GM21526 (cell line): ENCODE measurements at regions not wholly inside any gene's neighbourhood (a gene's known extent, or its start where the extent isn't known, plus 50 kb on each side); places are given as distances from the start of the nearest gene placed in this dataset.
"Not testable (repeated sequence)": the region's sequence is repeated elsewhere in the genome, so short reads cannot be mapped to it uniquely, and the experiment has no call there.

ENCODE experiments used
- ATAC-seq: cut with Tn5 transposase; IDR thresholded peaks from one replicate; pipeline ENCODE4 v1.9.1; 2021; ENCODE audit warnings: moderate library complexity; ENCODE audit not compliant: unreplicated experiment, low FRiP score

DNA sequence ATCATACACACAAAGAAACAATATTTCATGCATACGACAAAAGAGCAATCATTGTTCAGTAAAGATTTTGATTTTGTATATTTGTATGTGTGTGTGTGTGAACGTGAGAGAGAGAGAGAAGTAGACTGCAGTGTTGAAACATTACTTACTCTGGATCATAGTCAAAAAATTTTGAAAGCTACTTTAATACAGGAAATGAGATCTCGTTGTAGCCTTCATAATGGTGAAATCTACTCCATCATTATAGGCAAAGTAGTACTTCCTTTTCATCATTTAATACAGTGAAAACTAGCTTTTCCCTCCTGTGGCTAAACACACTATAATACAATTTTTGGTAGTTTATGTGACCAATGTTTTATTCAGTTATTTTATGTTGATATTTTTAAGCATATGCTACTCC, 1427.7 kb upstream of the C9orf72 start:
- no peak for ATAC-seq

DNA sequence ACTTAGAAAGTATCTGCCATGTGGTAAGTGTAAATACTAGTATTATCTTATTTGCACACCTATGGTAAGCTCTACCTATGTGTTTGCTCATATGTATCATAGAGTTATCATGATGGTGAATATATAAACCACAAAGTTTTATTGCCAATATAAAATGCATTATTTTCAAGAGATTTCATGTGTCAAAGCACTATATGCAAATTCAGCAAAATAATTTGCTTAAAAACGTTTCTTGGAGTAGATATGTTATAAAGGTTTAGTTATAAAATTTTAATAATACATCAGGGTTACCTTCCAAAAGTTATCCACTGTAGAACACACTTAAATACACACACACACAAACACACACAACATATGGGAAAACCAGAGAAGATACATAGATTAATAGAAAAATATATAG, 1431.7 kb upstream of the C9orf72 start:
- no peak for ATAC-seq

GRCh38 chr9:29006628-29007027, 1433.3 kb upstream of the C9orf72 start:
- ATAC-seq: no peak

GRCh38 chr9:29012911-29013310, 1439.6 kb upstream of the C9orf72 start:
- ATAC-seq: no peak

DNA sequence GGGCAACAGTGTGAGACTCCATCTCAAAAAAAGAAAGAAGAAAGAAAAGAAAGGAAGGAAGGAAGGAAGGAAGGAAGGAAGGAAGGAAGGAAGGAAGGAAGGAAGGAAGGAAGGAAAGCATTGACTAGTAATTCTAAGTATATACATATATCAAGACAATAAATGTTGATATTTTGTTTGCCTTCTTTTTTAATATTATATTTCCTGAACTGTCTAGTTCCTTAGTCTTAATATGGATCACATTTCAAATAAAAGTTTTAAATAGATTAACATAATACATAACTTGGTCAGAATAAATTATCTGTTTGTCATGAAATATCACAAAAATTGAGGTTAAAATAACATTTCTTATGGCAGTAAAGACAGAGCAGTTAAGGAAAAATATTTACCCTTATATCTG, 1448.4 kb upstream of the C9orf72 start:
- no peak for ATAC-seq

DNA sequence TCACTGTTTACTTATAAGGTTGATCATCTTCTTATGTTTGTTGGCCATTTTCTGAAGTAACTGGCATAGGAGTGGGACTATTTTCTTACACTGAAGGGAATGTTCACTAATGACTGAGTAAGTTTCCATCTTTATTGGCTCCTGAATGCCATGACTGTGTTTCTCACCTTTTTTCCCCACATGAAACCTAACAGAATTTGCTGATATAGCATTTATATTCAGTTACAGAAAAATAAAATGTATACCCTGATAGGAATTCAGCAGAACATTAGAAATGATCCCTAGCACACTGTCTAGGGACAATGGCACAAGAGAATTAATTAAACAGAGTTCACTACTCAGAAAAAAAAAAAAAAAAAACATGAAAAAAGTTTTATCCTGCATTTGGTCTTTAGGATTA, 1465.1 kb upstream of the C9orf72 start:
- no peak for ATAC-seq

- no peak for ATAC-seq
Observed at GRCh38 chr9:29039258-29039657, 1466.0 kb upstream of the C9orf72 start.

DNA sequence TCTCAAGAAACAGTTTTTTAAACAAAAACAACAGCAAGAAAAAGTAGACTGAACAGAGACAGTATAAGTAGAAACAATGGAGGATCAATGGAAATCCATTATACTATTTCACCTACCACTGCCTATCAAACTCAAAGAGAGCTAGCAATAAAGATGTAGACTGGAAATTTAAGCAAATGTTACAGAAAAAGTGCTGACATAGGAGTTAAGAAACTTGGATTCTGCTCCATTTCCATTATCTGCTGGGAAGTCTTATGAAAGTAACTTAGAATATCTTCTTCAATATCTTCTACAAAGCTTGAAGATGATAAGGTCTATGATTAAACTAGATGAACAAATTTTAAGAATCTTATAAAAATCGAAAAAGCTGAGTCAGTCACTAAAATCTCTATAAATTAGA, 1469.8 kb upstream of the C9orf72 start:
- ATAC-seq: no peak

GRCh38 chr9:29044959-29045358, 1471.7 kb upstream of the C9orf72 start:
- no peak for ATAC-seq

DNA sequence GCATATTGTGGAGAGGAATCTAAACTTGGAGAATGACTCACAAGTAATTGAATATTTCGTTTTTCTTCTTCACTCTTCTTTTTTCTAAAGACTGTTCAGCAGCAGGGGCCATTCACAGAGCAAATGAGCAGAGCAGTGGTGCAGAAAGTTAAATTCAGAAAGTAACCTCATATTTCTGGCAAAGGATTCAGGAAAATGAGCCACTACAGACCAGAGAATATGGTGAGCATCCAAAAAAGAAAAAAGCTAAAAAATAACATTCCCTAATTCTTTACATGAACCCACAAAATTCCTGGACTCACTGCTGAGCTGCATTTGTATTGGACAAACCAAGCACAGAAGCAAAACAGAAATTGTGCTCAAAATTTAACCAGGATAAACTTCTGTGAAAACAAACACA, 1486.8 kb upstream of the C9orf72 start:
- no peak for ATAC-seq

DNA sequence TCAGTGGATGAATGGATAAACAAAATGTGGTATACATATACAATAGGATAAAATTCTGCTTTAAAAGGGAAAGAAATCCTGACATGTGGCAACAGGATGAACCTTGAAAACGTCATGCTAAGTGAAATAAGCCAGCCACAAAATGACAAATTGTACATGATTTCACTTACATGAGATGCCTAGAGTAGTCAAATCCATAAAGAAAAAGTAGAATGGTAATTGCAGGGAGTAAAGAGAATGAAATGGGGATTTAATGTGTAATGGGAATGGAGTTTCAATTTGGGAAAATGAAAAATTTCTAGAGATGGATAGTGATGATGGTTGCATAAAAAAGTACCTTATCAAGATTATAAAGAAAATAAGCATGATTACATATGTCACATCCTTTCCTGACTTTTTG, 1489.2 kb upstream of the C9orf72 start:
- ATAC-seq: no peak

DNA sequence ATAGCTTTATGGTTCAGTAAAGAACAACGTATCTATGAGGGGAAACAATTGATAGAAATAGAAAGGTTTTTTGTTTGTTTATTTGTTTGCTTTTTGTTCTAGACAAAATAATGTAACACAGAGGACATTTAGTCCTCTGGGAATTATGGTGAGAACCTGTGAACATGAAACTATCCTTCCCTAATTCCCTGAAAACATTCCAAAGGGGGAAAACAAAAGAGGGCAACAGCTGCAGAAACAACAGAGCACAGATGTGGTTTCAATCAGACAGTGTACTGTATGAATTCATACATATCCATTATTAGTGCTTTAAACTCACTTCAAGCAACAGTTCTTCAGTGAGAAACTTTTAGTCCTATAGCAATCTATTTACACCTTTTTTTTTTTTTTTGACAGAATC, 1489.8 kb upstream of the C9orf72 start:
- no peak for ATAC-seq

DNA sequence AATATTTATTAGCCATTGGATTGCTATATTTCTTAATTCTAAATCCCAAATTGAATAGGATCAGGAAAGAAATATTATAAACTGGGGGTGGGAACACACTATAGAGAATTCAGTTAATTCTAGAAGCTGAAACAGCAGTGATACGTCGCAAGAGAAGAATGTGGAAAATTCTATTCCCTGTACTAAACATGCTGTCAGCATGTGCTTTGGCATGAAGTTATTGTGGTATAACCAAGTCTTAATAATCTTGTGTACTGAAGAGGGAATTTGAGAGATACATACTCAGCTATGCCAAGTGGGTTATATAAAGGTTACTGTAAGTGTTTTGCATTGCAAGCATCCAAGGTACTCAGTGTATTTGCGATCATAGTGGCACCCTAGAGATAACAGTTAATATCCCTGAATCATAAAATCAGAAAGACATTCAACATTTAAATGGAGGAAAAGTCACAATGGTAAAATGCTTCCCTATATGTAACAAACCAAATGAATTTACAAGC, 1492.9 kb upstream of the C9orf72 start:
- ATAC-seq: no peak

- no peak for ATAC-seq
Observed at GRCh38 chr9:29068461-29068860, 1495.2 kb upstream of the C9orf72 start.

- no peak for ATAC-seq
Observed at GRCh38 chr9:29069376-29069775, 1496.1 kb upstream of the C9orf72 start.

DNA sequence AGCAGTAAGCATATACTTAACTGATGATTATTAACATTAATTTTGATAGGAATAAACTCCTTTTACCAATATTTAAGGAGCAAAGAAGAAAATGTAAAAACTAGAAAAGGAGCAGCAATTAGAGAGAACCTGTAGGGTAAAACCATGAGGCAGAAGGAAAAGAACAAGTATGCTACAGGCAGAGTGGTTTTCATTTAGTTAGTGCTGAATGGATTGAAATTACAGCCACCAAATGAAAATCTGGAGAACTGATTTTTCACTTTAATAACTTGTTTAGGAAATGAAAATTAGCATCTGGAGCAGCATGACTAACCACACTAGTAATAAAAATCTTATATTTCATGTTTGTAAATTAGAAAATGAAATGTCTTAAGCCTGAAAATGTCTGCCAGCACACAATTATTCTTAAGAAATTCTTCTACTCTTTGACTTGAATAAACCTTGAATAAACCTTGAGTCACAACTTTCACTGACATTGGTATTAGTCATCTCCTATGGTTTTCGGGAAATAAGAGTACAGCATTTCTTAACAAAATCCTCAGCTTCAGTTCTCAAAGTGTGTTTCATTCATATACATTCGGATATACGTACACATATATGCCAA, 1504.9 kb upstream of the C9orf72 start:
- no peak for ATAC-seq

DNA sequence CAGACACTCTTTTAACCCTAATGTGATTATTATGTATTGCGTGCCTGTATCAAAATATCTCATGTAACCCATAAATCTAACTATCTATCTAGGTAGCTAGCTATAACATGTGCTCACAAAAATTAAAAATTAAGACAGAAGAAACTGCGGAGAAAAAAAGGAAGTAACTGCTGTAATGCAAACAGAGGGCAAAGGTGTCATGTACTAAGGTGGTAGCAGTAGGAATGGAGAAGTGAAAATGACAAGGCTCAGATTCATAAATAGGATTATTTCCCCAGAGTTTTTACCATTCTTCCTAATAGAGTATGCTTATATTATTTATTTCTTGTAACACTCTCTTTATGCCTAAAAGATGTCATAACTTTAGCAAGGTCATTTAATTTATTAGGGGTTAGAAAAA, 1527.5 kb upstream of the C9orf72 start:
- ATAC-seq: no peak

DNA sequence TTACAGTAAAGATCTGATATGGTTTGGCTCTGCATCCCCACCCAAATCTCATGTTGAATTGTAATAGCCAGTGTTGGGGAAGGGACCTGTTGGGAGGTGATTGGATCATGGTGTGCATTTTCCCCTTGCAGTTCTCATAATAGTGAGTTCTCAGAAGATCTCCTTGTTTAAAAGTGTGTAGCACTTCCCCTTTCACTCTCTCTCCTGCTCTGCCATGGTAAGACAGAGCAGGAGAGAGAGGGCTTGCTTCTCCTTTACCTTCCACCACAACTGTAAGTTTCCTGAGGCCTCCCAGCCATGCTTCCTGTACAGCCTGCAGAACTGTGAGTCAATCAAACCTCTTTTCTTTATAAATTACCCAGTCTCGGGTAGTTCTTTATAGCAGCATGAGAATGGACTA, 1530.9 kb upstream of the C9orf72 start:
- ATAC-seq: not testable (repeated sequence)

DNA sequence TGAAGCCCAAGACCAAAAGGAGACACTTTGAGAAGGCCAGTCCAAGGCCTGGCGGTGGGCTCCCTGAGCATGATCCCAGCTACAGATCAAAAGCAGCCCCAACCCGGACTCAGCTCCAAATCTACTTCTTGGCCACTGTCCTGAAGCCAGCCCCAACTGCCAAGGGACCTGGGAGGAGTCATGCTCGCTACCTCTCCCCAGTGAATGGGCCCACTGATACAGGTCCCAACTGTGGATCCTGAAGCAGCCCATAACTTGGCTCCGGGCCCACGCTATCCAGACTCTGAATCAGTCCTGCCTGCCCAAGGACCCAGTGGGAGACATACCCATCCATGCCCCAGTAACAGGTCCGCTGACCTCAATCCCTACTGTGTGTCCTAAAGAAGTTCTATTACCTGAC, 1545.3 kb upstream of the C9orf72 start:
- ATAC-seq: no peak

- ATAC-seq: no peak
Observed at GRCh38 chr9:29126783-29127182, 1553.5 kb upstream of the C9orf72 start.

- ATAC-seq: no peak
Observed at GRCh38 chr9:29129763-29130162, 1556.5 kb upstream of the C9orf72 start.

DNA sequence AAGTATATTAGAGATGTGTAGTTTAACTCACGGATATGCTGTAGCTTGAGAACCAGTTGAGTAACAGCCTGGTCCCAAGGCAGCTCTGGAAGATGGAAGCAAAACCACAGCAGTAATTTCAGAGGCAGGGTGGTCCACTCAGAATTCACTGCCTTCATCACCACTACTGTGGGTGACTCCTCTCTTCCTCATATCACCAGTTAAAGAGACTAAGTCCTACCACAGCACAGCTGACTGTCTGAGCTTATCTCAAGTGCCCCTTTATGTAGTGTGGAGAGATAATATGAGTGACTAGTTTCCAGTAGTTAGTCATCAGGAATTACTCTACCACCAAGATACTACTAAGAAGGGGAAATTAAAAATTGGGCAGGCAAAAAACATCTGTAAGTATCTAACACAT, 1571.2 kb upstream of the C9orf72 start:
- no peak for ATAC-seq

GRCh38 chr9:29150606-29151005, 1577.3 kb upstream of the C9orf72 start:
- no peak for ATAC-seq
